ENCODE measurements at regions not wholly inside any gene's neighbourhood (a gene's known extent, or its start where the extent isn't known, plus 50 kb on each side); places are given as distances from the start of the nearest gene placed in this dataset.

DNA sequence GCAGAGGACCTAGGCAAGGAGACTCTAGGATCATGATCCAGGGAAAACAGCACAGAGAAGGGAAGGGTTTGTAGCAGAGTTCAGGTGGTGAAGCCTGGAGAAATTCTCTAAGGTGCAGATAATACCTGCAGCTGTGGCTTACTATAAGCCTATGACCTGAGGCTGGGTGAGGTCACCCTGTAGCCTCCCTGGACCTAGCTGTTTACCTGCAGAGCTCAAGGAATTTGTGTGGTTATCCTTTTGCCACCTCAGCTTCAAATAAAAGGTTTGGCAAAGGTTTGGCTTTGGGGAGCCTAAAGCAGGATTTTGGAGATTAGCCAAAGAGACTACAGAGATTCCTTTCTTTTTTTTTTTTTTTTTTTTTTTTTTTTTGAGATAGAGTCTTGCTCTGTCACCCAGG is 79.5 kb upstream of the ZNF648 start:
- H4K20me1 ChIP-seq (ENCODE audit: insufficient read depth) = no peaks in the 10 kb centered on the region
- H3K27me3 ChIP-seq (ENCODE audit: insufficient read depth, low read length) = no peaks in the 10 kb centered on the region
- no TSS peak for BruUV-seq (replicated peaks)
- no peaks in the 10 kb centered on the region for H3K9me3 ChIP-seq (ENCODE audit: control insufficient read depth in 1 of 2, insufficient read depth in 1 of 2, low read depth in 1 of 2, low read length in 2 of 2)
- no peak for DNase-seq (ENCODE audit: low read depth, low spot score)
- no peaks in the 10 kb centered on the region for H3K9me2 ChIP-seq (ENCODE audit: insufficient read depth)
- TF ChIP-seq REST (IDR thresholded peaks at IDR 0.05; ENCODE audit: low read depth) (no peak), EZH2phosphoT487 (IDR thresholded peaks at IDR 0.05; ENCODE audit: borderline replicate concordance) (no peak), ZFX (IDR thresholded peaks at IDR 0.05) (no peak), POLR2AphosphoS5 (IDR thresholded peaks at IDR 0.05; ENCODE audit: low read depth, low read length) (no peak), TCF7L2 (IDR thresholded peaks at IDR 0.05; ENCODE audit: borderline replicate concordance, extremely low read depth, insufficient read depth, insufficient read length) (no peak), SRF (IDR thresholded peaks at IDR 0.05; ENCODE audit: low read depth) (no peak), FOSL1 (IDR thresholded peaks at IDR 0.05; ENCODE audit: low read depth) (no peak), CEBPB (IDR thresholded peaks at IDR 0.05; ENCODE audit: low read depth) (no peak), ZBTB33 (IDR thresholded peaks at IDR 0.05; ENCODE audit: extremely low read depth, insufficient replicate concordance, low read length) (no peak), RAD21 (IDR thresholded peaks at IDR 0.05; ENCODE audit: low read depth) (no peak), YY1 (IDR thresholded peaks at IDR 0.05; ENCODE audit: extremely low read depth, insufficient replicate concordance, low read depth, low read length) (no peak), POLR2A (IDR thresholded peaks at IDR 0.05; ENCODE audit: borderline replicate concordance, extremely low read depth, insufficient read depth, insufficient read length) (no peak), EGR1 (IDR thresholded peaks at IDR 0.05; ENCODE audit: low read depth) (no peak)
- TF ChIP-seq, protein P1, sequence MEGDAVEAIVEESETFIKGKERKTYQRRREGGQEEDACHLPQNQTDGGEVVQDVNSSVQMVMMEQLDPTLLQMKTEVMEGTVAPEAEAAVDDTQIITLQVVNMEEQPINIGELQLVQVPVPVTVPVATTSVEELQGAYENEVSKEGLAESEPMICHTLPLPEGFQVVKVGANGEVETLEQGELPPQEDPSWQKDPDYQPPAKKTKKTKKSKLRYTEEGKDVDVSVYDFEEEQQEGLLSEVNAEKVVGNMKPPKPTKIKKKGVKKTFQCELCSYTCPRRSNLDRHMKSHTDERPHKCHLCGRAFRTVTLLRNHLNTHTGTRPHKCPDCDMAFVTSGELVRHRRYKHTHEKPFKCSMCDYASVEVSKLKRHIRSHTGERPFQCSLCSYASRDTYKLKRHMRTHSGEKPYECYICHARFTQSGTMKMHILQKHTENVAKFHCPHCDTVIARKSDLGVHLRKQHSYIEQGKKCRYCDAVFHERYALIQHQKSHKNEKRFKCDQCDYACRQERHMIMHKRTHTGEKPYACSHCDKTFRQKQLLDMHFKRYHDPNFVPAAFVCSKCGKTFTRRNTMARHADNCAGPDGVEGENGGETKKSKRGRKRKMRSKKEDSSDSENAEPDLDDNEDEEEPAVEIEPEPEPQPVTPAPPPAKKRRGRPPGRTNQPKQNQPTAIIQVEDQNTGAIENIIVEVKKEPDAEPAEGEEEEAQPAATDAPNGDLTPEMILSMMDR (IDR thresholded peaks at IDR 0.05 in 2 of 3, conservative IDR thresholded peaks at IDR 0.05 in 1 of 3; ENCODE audit: borderline replicate concordance in 1 of 3, insufficient read depth in 1 of 3, low read depth in 2 of 3, low read length in 2 of 3) = no peak
- TF ChIP-seq, protein P2, sequence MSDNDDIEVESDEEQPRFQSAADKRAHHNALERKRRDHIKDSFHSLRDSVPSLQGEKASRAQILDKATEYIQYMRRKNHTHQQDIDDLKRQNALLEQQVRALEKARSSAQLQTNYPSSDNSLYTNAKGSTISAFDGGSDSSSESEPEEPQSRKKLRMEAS (IDR thresholded peaks at IDR 0.05) = no peak
- TF ChIP-seq, protein P3, sequence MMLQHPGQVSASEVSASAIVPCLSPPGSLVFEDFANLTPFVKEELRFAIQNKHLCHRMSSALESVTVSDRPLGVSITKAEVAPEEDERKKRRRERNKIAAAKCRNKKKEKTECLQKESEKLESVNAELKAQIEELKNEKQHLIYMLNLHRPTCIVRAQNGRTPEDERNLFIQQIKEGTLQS (IDR thresholded peaks at IDR 0.05) = no peak
- ChIA-PET RAD21 (ENCODE audit: low non-redundant PET in 1 of 2, low total read pairs in 2 of 2, uncharacterized antibody in 2 of 2, unreplicated experiment in 2 of 2) (no interaction called here), CTCF (interaction anchor here (0.7 to 6.9 kb wide), 2 partner anchors 19 to 255 kb away, joined by 3 to 96 read pairs; no protein-coding TSS in a partner anchor), POLR2A (interaction anchor here (1.9 kb wide), 1 partner anchor 251 kb away, joined by 4 read pairs; the partner anchor contains the start of gene GLUL)
- H3K4me1 ChIP-seq (ENCODE audit: control insufficient read depth in 1 of 2, insufficient read depth in 2 of 2, low read length in 2 of 2) = no peaks in the 10 kb centered on the region
- H3K27ac ChIP-seq (ENCODE audit: low read depth, low read length) = no peak overlapping the region
- no peak overlapping the region for H2AFZ ChIP-seq (ENCODE audit: low read depth, low read length, poor library complexity, severe bottlenecking)
- intact Hi-C loops (cut with micrococcal nuclease) = no loop called here
- no peak overlapping the region for H3K4me2 ChIP-seq (ENCODE audit: low read length)
- no peak overlapping the region for H3K4me3 ChIP-seq (replicated peaks in 1 of 2; ENCODE audit: low read depth in 1 of 2, low read length in 2 of 2)
- H3K36me3 ChIP-seq (ENCODE audit: control insufficient read depth in 1 of 2, insufficient read depth in 2 of 2, low read length in 2 of 2) = no peaks in the 10 kb centered on the region
- no peak for ATAC-seq
- H3K9ac ChIP-seq (ENCODE audit: low read length) = no peak overlapping the region
- no peaks in the 10 kb centered on the region for H3K79me2 ChIP-seq (ENCODE audit: insufficient read depth, low read length)

Measured in HCT116 (cell line).